Mesothelial cell of epicardium (in vitro differentiated cells): ENCODE measurements at regions not wholly inside any gene's neighbourhood (a gene's known extent, or its start where the extent isn't known, plus 50 kb on each side); places are given as distances from the start of the nearest gene placed in this dataset.
"Not testable (repeated sequence)": the region's sequence is repeated elsewhere in the genome, so short reads cannot be mapped to it uniquely, and the experiment has no call there.

ENCODE experiments used
- DNase-seq, 2 experiments: peaks; one replicate each; pipeline ENCODE4 v3.0.0; 2021; ENCODE audit warnings: low spot score in 2 of 2; ENCODE audit not compliant: unreplicated experiment in 2 of 2
- H3K27ac Mint-ChIP-seq: 2 replicates; pipeline ENCODE4 v1.8.0; 2021; ENCODE audit warnings: mixed read lengths
- H3K27me3 Mint-ChIP-seq: 2 replicates; pipeline ENCODE4 v1.8.0; 2021; ENCODE audit warnings: low read depth, mixed read lengths
- H3K36me3 Mint-ChIP-seq: 2 replicates; pipeline ENCODE4 v1.8.0; 2021; ENCODE audit warnings: mixed read lengths
- H3K4me1 Mint-ChIP-seq: 2 replicates; pipeline ENCODE4 v1.8.0; 2021; ENCODE audit warnings: mixed read lengths
- H3K4me3 Mint-ChIP-seq: 2 replicates; pipeline ENCODE4 v1.8.0; 2021; ENCODE audit warnings: mild to moderate bottlenecking, moderate library complexity, mixed read lengths
- H3K9me3 Mint-ChIP-seq: 2 replicates; pipeline ENCODE4 v1.8.0; 2021; ENCODE audit warnings: mixed read lengths
- TF ChIP-seq, protein P1 (sequence below): fragments of 200-600 bp; sonication (generic); IDR thresholded peaks from one replicate; pipeline ENCODE4 v1.5.0; 2021; ENCODE audit warnings: antibody characterized with exemption; ENCODE audit not compliant: unreplicated experiment

DNA sequence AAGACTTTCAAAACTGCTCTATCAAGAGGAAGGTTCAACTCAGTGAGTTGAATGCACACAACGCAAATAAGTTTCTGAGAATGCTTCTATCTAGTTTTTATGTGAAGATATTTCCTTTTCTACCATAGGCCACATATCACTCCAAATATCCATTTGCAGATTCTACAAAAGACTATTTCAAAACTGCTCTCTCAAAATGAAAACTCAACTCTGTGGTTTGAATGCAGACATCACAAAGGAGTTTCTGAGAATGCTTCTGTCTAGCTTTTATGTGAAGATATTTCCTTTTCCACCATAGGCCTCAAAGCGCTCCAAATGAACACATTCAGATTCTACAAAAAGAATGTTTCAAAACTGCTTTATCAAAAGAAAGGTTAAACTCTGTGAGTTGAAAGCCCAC lies 1093.1 kb upstream of the DEFB115 start:
- H3K27ac Mint-ChIP-seq, H3K4me3 Mint-ChIP-seq, DNase-seq, H3K27me3 Mint-ChIP-seq, H3K36me3 Mint-ChIP-seq, H3K4me1 Mint-ChIP-seq: not testable (repeated sequence)
- peaks cover 26% of the 10 kb centered on the region for H3K9me3 Mint-ChIP-seq

DNA sequence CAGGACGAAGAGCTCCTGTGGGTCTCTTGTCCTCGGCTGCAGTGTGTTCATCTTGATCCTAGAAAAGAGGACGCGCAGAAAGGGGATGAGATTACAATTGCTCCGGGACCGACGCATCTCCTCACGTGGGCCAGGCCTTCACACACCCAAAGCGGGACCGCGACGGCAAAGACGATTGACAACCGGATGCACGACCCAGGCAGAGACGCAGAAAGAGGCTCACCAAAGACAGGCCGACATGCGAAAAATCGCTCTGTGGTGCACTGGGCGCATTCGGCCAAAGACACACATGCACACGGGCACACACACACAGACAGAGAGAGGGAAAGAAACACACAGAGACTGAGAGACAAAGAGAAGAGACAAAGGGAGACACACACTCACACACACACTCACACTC lies 1089.9 kb upstream of the DEFB115 start:
- Mint-ChIP-seq H3K36me3 (no peaks in the 10 kb centered on the region), H3K27me3 (no peaks in the 10 kb centered on the region), H3K4me1 (no peaks in the 10 kb centered on the region), H3K4me3 (no peak overlapping the region), H3K27ac (no peak overlapping the region), H3K9me3 (peaks cover 27% of the 10 kb centered on the region)
- DNase-seq: no peak
- TF ChIP-seq, protein P1, sequence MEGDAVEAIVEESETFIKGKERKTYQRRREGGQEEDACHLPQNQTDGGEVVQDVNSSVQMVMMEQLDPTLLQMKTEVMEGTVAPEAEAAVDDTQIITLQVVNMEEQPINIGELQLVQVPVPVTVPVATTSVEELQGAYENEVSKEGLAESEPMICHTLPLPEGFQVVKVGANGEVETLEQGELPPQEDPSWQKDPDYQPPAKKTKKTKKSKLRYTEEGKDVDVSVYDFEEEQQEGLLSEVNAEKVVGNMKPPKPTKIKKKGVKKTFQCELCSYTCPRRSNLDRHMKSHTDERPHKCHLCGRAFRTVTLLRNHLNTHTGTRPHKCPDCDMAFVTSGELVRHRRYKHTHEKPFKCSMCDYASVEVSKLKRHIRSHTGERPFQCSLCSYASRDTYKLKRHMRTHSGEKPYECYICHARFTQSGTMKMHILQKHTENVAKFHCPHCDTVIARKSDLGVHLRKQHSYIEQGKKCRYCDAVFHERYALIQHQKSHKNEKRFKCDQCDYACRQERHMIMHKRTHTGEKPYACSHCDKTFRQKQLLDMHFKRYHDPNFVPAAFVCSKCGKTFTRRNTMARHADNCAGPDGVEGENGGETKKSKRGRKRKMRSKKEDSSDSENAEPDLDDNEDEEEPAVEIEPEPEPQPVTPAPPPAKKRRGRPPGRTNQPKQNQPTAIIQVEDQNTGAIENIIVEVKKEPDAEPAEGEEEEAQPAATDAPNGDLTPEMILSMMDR: no peak

DNA sequence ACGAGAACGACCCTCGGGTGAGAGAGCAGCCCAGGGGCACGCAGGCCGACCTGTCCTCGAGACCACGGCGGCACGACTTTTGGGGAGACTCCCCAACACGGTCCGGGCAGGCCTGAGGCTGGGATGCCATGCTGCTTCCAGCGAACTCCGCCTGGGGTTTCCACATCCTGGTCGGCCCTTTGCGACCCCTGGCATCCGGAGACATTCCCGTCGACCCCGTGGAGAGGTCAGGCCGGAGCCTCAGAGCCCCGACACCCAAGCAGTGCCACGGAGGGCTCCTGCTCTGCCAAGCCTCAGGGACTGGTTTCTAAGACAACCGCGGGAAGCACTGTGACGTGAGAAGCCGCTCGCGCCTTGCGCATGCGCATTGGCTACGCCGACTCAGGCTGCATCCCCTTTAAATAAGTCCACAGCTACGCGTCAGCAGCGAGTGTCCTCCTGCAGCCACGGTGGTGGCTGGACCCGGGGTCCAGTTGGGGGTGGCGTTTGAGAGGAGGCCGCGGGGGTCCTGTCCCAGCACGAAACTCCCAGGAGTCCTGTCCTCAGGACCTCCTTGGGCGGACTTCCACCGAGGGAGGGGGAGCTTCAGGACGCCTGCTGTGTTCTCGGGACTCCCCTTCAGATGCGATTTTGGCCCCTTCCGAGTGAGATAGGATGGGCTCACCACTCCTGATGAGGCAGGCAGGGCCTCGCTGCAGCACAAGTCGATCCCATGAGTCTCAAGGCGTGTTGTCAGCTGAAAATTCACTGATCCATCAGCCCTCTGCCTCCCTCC lies 1089.3 kb upstream of the DEFB115 start:
- Mint-ChIP-seq H3K27me3 (no peaks in the 10 kb centered on the region), H3K36me3 (peaks cover under 1% of the 10 kb centered on the region), H3K4me3 (no peak overlapping the region), H3K4me1 (no peaks in the 10 kb centered on the region), H3K27ac (no peak overlapping the region), H3K9me3 (peaks cover 28% of the 10 kb centered on the region)
- no peak for DNase-seq
- TF ChIP-seq, protein P1: no peak

DNA sequence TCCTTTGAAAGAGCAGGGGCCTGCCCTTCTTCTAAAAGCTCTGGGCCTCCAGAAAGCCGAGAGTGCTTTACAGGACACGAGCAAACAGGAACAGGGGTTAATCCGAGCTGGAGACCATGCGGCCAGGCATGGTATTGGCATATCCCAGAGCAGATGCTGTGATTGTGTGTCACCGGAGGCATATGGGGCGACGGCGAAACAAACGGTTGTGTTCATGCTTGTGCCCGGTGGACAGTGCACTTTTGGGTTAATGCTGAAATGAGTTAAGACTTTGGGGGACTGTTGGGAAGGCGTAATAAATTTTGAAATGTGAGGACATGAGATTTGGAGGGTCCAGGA lies 1088.7 kb upstream of the DEFB115 start:
- no peaks in the 10 kb centered on the region for H3K4me1 Mint-ChIP-seq
- peaks cover 32% of the 10 kb centered on the region for H3K9me3 Mint-ChIP-seq
- DNase-seq: no peak
- peaks cover 1% of the 10 kb centered on the region for H3K36me3 Mint-ChIP-seq
- no peak overlapping the region for H3K4me3 Mint-ChIP-seq
- TF ChIP-seq, protein P1: no peak
- no peak overlapping the region for H3K27ac Mint-ChIP-seq
- no peaks in the 10 kb centered on the region for H3K27me3 Mint-ChIP-seq

DNA sequence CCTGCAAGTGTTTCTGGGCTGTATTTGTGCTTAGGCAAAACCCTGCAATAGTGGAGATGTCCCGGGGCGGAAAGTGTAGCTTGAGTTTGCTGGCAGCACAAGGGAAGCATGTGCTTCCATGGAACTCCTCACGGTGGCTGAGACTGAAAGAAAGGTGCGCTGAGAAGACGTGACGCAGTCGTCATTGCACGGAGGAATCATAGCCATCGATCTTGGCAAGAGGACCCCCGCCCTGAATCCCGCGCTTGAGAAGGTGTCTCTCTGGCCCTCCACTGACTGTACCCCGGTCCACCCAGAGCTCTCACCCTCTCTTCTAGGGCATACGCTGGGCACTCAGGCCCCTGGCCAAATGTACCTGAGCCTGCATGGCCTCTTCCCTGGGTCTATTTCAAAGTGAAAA lies 1081.8 kb upstream of the DEFB115 start:
- Mint-ChIP-seq H3K27ac (no peak overlapping the region), H3K9me3 (peaks cover 10% of the 10 kb centered on the region), H3K4me3 (no peak overlapping the region), H3K4me1 (no peaks in the 10 kb centered on the region), H3K36me3 (peaks cover 3% of the 10 kb centered on the region), H3K27me3 (no peaks in the 10 kb centered on the region)
- TF ChIP-seq, protein P1: no peak
- no peak for DNase-seq

DNA sequence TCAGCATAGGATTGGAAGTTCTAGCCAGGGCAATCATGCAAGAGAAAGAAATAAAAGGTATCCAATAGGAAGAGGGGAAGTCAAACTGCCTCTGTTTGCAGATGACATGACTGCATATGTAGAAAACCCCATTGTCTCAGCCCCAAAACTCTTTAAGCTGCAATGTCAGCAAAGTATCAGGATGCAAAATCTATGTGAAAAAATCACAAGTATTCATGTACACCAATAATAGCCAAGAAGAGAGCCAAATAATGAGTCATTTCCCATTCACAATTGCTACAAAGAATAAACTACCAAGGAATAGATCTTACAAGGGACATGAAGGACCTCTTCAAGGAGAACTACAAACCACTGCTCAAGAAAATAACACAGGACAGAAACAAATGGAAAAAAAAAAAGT lies 1074.3 kb upstream of the DEFB115 start:
- H3K4me3 Mint-ChIP-seq, H3K4me1 Mint-ChIP-seq, DNase-seq, H3K27me3 Mint-ChIP-seq, H3K36me3 Mint-ChIP-seq, H3K27ac Mint-ChIP-seq: not testable (repeated sequence)
- peaks cover 28% of the 10 kb centered on the region for H3K9me3 Mint-ChIP-seq

DNA sequence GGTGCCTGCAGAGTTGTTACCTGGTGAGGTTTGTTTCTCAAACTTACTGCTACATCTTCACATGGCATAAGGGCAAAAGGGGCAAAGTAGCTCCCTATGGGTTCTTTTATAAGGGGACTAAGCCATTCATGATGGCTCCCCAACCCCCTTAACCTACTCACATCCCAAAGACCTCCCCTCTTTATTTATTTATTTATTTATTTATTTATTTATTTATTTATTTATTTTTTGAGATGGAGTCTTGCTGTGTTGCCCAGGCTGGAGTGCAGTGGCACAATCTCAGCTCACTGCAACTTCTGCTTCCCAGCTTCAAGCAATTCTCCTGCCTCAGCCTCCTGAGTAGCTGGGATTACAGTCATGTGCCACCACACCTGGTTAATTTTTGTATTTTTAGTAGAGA lies 1065.7 kb upstream of the DEFB115 start:
- not testable (repeated sequence) for DNase-seq, H3K27ac Mint-ChIP-seq, H3K27me3 Mint-ChIP-seq, H3K4me3 Mint-ChIP-seq, H3K36me3 Mint-ChIP-seq, H3K4me1 Mint-ChIP-seq
- H3K9me3 Mint-ChIP-seq: peaks cover 13% of the 10 kb centered on the region

DNA sequence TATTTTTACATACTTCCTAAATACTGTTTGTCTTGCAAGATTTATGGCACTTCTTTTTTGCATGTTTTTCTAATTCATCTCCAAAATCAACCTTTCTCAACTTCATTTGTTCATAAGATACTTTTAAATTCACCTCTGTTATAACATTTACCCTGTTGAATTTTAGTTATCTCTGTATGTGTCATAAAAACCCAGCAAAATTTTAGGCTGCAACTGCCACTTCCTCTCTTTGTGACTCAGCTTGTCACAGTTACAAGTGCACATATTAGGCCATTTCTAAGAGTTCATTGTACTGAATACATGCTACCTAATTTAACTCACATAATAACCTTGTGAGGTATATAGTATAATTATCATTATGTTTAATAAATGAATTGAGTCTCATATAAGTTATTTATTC lies 1023.0 kb upstream of the DEFB115 start:
- H3K9me3 Mint-ChIP-seq, H3K27ac Mint-ChIP-seq, H3K4me3 Mint-ChIP-seq, H3K4me1 Mint-ChIP-seq, H3K27me3 Mint-ChIP-seq, DNase-seq, H3K36me3 Mint-ChIP-seq: not testable (repeated sequence)

DNA sequence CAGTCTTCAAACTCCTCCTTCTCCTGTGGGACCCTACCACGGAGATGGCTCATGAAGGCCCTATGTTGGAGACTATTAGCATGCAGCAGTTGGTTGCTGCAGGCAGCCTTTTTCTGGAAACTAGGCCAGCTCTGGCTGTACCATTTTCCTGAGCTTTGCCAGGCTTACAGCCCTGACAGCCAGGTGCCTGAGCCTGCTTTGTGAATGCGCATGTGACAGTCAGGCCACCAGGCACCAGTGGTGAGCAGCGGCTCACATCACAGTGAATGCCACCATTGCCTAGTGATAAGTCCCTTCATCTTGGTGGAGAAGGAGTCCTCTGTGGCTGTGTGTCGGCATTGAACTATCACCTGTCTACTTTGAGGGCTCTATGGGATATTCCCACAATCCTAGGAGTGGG lies 982.4 kb upstream of the DEFB115 start:
- not testable (repeated sequence) for H3K4me3 Mint-ChIP-seq, H3K27ac Mint-ChIP-seq, H3K36me3 Mint-ChIP-seq, H3K4me1 Mint-ChIP-seq, H3K27me3 Mint-ChIP-seq, DNase-seq
- peaks cover 32% of the 10 kb centered on the region for H3K9me3 Mint-ChIP-seq
